Upper lobe of right lung (tissue), 1 donor: ENCODE measurements at regions not wholly inside any gene's neighbourhood (a gene's known extent, or its start where the extent isn't known, plus 50 kb on each side); places are given as distances from the start of the nearest gene placed in this dataset.

Experiments used
- ATAC-seq: fragments of 200-7000 bp; cut with Tn5 transposase; one replicate; pipeline ENCODE4 v1.9.1; 2020; ENCODE audit warnings: mild to moderate bottlenecking, moderate library complexity
- DNase-seq: peaks from one replicate; pipeline ENCODE4 v3.0.0-alpha.2; 2020
- H3K27ac ChIP-seq: fragments of 200-600 bp; one replicate; pipeline ENCODE4 v1.8.0; 2022
- H3K27me3 ChIP-seq: fragments of 200-600 bp; one replicate; pipeline ENCODE4 v1.8.0; 2022; ENCODE audit warnings: mild to moderate bottlenecking
- H3K36me3 ChIP-seq: fragments of 200-600 bp; one replicate; pipeline ENCODE4 v1.8.0; 2022
- H3K4me1 ChIP-seq: fragments of 200-600 bp; one replicate; pipeline ENCODE4 v1.8.0; 2022
- H3K4me3 ChIP-seq: fragments of 200-600 bp; one replicate; pipeline ENCODE4 v1.8.0; 2022; ENCODE audit warnings: mild to moderate bottlenecking
- H3K9me3 ChIP-seq: fragments of 200-600 bp; one replicate; pipeline ENCODE4 v1.8.0; 2022
- CTCF ChIP-seq: fragments of 200-600 bp; IDR thresholded peaks from one replicate; pipeline ENCODE4 v1.8.0; 2022; ENCODE audit warnings: antibody characterized with exemption
- intact Hi-C: fragments of 100-400 bp; cut with DNase I; formaldehyde crosslinking; loops from one replicate; pipeline ENCODE4 v1.11.0; 2022
- donor health status: DM: no; HTN: yes; CAD: no; lungs with severe emphysema.

GRCh38 chr9:23413541-23413940, 412.5 kb downstream of the ELAVL2 start:
- Histone ChIP-seq H3K4me1 (no peaks in the 10 kb centered on the region), H3K4me3 (no peak overlapping the region), H3K27me3 (no peaks in the 10 kb centered on the region), H3K9me3 (no peaks in the 10 kb centered on the region), H3K27ac (no peak overlapping the region), H3K36me3 (no peaks in the 10 kb centered on the region)
- ATAC-seq (no peak), DNase-seq (no peak)
- TF ChIP-seq CTCF: no peak
- intact Hi-C loops: no loop called here

GRCh38 chr9:23423999-23424398, 402.0 kb downstream of the ELAVL2 start:
- intact Hi-C loops: no loop called here
- TF ChIP-seq CTCF: no peak
- H3K27ac ChIP-seq: no peak overlapping the region
- DNase-seq: no peak
- H3K27me3 ChIP-seq: no peaks in the 10 kb centered on the region
- H3K4me3 ChIP-seq: no peak overlapping the region
- no peaks in the 10 kb centered on the region for H3K4me1 ChIP-seq
- no peaks in the 10 kb centered on the region for H3K36me3 ChIP-seq
- H3K9me3 ChIP-seq: no peaks in the 10 kb centered on the region
- no peak for ATAC-seq

- intact Hi-C loops: no loop called here
- no peak for DNase-seq
- H3K27ac ChIP-seq: no peak overlapping the region
- no peaks in the 10 kb centered on the region for H3K36me3 ChIP-seq
- no peak for ATAC-seq
- no peaks in the 10 kb centered on the region for H3K4me1 ChIP-seq
- no peak for TF ChIP-seq CTCF
- H3K27me3 ChIP-seq: no peaks in the 10 kb centered on the region
- no peak overlapping the region for H3K4me3 ChIP-seq
- H3K9me3 ChIP-seq: no peaks in the 10 kb centered on the region
Observed at GRCh38 chr9:23426144-23426543, 399.9 kb downstream of the ELAVL2 start.

- ATAC-seq (no peak), DNase-seq (no peak)
- intact Hi-C loops: no loop called here
- H3K9me3 ChIP-seq: no peaks in the 10 kb centered on the region
- H3K4me3 ChIP-seq: no peak overlapping the region
- no peaks in the 10 kb centered on the region for H3K36me3 ChIP-seq
- no peaks in the 10 kb centered on the region for H3K4me1 ChIP-seq
- H3K27ac ChIP-seq: no peak overlapping the region
- no peak for TF ChIP-seq CTCF
- H3K27me3 ChIP-seq: no peaks in the 10 kb centered on the region
Observed at GRCh38 chr9:23431459-23431858, 394.6 kb downstream of the ELAVL2 start.

GRCh38 chr9:23434654-23435053, 391.4 kb downstream of the ELAVL2 start:
- DNase-seq (no peak), ATAC-seq (no peak)
- H3K27ac ChIP-seq: no peak overlapping the region
- intact Hi-C loops: no loop called here
- no peak for TF ChIP-seq CTCF
- no peaks in the 10 kb centered on the region for H3K9me3 ChIP-seq
- H3K36me3 ChIP-seq: no peaks in the 10 kb centered on the region
- no peaks in the 10 kb centered on the region for H3K4me1 ChIP-seq
- H3K27me3 ChIP-seq: no peaks in the 10 kb centered on the region
- H3K4me3 ChIP-seq: no peak overlapping the region

- no peak for ATAC-seq
- Histone ChIP-seq H3K27ac (no peak overlapping the region), H3K4me1 (no peaks in the 10 kb centered on the region), H3K9me3 (no peaks in the 10 kb centered on the region), H3K36me3 (no peaks in the 10 kb centered on the region), H3K27me3 (no peaks in the 10 kb centered on the region), H3K4me3 (no peak overlapping the region)
- intact Hi-C loops: no loop called here
- TF ChIP-seq CTCF: no peak
- DNase-seq: no peak
Observed at GRCh38 chr9:23438299-23438907, 387.6 kb downstream of the ELAVL2 start.
